RCC 7860 (cell line): ENCODE measurements at regions not wholly inside any gene's neighbourhood (a gene's known extent, or its start where the extent isn't known, plus 50 kb on each side); places are given as distances from the start of the nearest gene placed in this dataset.

Experiments used
- DNase-seq: peaks from one replicate; pipeline ENCODE4 v3.0.0-alpha.2; 2015; ENCODE audit warnings: low spot score
- FAIRE-seq: peaks from 2 replicates; lab custom pipeline; 2012; peaks lifted over from hg19 to GRCh38; lab: Jason Lieb, UNC

- no peak for FAIRE-seq
Observed at GRCh38 chr1:87899746-87900145, 571.1 kb downstream of the LMO4 start.

DNA sequence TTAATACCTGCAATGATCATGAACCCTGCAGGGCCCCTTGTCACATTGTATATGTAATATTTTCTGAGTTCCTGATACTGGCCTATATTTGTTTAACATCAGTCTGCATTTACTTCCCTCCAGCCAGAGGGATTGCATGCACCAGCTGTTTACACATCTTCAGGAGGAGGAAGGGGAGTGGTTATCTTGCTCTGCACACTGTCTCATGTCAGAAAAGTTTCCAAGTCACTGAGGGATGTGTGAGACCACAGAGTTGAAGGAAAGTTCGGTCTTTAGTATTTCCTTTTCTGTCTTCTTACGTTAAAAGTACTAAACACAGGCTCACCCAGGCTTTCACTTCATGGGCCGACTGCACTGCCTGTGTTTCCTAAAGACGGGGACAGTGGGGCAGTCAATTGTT lies 574.1 kb downstream of the LMO4 start:
- no peak for FAIRE-seq
- no peak for DNase-seq

More at GRCh38 chr1:87899746-87900145, 571.1 kb downstream of the LMO4 start:
- DNase-seq = no peak

- DNase-seq (no peak), FAIRE-seq (no peak)
Observed at GRCh38 chr1:87903242-87903641, 574.6 kb downstream of the LMO4 start.

DNA sequence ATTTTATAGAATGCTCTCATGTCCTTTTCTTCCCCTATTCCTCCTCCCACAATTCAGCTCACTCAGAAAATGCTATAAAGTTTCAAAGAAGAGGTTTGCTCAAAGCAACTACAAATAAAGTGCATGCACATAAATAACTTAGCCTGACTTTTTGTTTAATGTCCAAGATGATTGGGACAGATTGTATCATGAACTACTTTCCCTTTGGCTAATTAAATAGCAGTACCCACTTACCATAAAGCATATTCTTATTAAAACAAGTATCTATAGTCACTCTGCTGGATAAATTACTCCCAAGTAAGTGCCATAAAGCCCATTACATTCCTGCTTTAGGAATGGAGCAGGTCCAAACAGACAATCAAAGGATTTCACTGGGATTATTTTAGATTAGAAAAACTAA lies 576.0 kb downstream of the LMO4 start:
- no peak for DNase-seq
- no peak for FAIRE-seq

DNA sequence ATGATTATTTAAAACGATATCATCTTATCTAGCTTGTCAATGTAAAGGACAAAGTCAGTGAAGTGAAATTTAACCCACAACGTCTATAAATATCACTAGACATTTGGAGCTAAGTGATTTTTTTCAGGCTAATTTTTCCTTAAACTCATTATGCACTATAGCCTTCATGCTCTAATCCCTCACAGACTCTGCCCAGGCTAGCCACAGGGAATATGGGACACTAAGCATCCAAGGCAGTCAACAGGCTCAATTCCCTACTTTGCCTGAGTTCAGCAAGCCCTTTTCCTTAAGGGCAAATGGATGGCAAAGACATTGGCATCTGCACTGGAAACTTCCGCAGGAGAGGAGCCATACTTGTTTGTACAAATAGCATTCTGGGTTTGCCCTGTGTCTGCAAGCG lies 577.0 kb downstream of the LMO4 start:
- FAIRE-seq = no peak
- DNase-seq = no peak

DNA sequence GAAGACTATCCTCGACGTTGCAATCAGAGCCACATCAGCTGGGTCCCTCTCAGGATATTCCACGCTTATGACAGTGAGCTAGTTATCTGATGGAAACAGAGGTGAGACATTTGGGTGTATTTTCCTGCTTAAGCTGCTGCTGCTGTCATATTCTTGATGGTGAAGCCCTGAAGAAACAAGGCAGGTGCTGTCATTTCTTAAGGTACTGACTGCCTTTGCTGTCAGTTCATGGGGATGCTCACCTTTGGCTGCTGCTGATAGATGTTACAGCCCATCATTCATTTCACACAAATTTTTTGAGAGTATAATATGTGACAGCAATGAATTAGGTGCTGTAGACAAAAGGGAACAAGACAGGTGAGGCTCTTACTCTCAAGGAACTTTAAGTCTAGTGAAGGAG lies 577.4 kb downstream of the LMO4 start:
- FAIRE-seq (no peak), DNase-seq (no peak)

DNA sequence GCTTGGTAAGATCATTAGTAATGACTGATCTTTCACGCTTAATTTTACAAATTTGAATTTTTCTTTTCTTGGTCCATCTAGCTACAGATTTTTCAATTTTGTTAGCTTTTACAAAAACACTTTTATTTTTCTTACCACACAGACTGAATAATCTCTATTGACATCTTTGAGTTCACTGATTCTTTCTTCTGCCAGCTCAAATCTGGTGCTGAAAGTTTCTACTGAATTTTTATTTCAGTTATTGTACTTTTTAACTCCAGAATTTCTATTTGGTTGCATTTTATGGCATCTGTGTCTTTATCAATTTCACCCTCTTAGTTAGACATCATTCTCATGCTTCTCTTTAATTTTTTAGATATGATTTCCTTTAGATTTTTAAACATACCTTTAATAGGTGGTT lies 584.7 kb downstream of the LMO4 start:
- DNase-seq = no peak
- FAIRE-seq = no peak

GRCh38 chr1:87914396-87914795 lies 585.7 kb downstream of the LMO4 start:
- DNase-seq (no peak), FAIRE-seq (no peak)

GRCh38 chr1:87915771-87916170 lies 587.1 kb downstream of the LMO4 start:
- no peak for DNase-seq
- FAIRE-seq = no peak

GRCh38 chr1:87916965-87917364 lies 588.3 kb downstream of the LMO4 start:
- DNase-seq (no peak), FAIRE-seq (no peak)

GRCh38 chr1:87918398-87918797 lies 589.7 kb downstream of the LMO4 start:
- no peak for FAIRE-seq
- DNase-seq = no peak

- no peak for DNase-seq
- no peak for FAIRE-seq
Observed at GRCh38 chr1:87922885-87923284, 594.2 kb downstream of the LMO4 start.

GRCh38 chr1:87926131-87926830 lies 597.6 kb downstream of the LMO4 start:
- FAIRE-seq (no peak), DNase-seq (no peak)

GRCh38 chr1:87926921-87927320 lies 598.2 kb downstream of the LMO4 start:
- DNase-seq (no peak), FAIRE-seq (no peak)

GRCh38 chr1:87927391-87928280 lies 599.0 kb downstream of the LMO4 start:
- peak; percentile 42 for DNase-seq
- FAIRE-seq = peak; percentile 68

GRCh38 chr1:87928623-87929022 lies 599.9 kb downstream of the LMO4 start:
- FAIRE-seq (no peak), DNase-seq (no peak)

- DNase-seq (no peak), FAIRE-seq (no peak)
Observed at GRCh38 chr1:87929906-87930305, 601.2 kb downstream of the LMO4 start.

DNA sequence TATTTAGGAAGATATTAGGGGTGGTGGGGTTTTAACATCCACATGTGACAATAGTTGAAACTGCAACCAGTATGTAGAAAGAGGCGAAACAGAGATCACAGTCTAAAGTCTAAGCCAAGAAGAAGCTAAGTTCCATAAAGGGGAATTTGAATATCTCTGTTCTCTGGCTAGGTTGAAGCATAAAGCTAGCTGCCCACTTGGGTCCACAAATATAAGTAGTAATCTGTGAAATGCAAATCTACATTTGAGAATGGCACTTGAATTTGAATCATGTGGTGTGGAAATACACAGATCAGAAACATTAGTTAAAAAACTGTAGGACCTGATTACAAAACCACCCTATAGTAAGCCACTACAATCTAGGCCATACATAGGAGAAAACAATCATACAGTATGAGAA lies 602.1 kb downstream of the LMO4 start:
- DNase-seq (no peak), FAIRE-seq (no peak)

DNA sequence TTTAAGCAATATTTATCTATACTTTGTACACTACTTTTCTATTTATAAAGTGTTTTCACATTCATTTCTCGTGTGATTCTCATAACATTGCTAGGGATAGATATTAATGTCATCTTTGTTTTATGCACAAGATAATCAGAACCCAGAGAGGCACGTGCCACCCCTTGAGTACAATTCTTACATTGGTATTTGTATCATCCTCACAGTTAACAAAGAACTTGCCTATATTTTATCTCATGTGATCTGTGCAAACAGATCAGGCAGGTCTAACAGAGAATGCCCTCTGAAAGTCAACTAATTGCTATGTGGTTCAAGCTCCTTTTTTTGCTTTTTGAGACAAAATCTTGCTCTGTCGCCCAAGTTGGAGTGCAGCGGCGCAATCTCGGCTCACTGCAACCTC lies 604.5 kb downstream of the LMO4 start:
- DNase-seq (no peak), FAIRE-seq (no peak)

GRCh38 chr1:87935130-87935529 lies 606.5 kb downstream of the LMO4 start:
- DNase-seq (no peak), FAIRE-seq (no peak)

DNA sequence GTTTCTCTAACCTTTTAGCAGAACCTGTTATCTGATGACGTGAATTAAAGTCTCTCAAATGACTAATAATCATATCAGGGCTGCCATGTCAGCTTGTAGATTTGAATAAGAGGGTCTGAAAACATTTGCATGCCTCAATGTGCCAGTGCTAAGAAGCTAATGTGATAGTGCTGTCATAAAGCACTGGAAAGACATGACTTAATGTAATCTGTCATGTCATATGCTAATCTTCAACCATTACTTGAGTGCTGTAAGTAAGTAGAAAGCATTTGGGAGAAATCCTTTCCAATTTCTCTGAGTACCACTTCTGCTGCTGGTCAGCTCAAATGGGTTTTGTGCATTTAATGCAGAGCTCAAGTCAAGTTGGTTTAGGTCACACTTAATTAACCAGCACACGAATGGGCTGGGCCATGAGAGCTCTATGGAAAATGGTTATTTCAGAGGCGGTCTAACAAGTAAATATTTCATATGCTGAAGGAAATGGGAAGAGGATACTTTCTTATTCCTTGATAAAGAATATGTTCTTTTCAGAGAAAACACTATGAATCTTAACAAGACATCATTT lies 609.2 kb downstream of the LMO4 start:
- FAIRE-seq = no peak

GRCh38 chr1:87938631-87939030 lies 610.0 kb downstream of the LMO4 start:
- FAIRE-seq (no peak), DNase-seq (no peak)

More for the DNA sequence above, 609.2 kb downstream of the LMO4 start:
- no peak for DNase-seq
